ENCODE measurements at regions not wholly inside any gene's neighbourhood (a gene's known extent, or its start where the extent isn't known, plus 50 kb on each side); places are given as distances from the start of the nearest gene placed in this dataset.
"Not testable (repeated sequence)": the region's sequence is repeated elsewhere in the genome, so short reads cannot be mapped to it uniquely, and the experiment has no call there.

DNA sequence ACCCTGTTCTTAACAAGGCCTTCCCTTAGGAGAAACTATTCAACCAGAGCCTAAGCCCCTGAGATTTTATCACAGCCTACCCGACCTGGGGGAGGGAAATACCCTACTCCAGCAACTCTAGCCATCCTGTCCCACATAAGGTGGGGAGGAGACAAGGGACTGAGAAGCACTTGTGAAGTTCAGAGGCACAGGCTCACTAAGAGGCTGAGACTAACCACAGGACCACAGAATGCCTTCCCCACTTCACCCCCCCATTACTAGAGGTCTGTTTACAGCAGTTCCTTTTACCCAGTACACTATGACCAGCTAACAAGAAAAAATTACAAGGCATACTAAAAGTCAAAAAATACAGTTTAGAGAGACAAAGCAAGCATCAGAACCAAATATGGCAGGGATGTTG lies 86.8 kb downstream of the TEX35 start:
- H3K4me3 ChIP-seq, result no peak overlapping the region
- no peak overlapping the region for H3K27ac ChIP-seq

DNA sequence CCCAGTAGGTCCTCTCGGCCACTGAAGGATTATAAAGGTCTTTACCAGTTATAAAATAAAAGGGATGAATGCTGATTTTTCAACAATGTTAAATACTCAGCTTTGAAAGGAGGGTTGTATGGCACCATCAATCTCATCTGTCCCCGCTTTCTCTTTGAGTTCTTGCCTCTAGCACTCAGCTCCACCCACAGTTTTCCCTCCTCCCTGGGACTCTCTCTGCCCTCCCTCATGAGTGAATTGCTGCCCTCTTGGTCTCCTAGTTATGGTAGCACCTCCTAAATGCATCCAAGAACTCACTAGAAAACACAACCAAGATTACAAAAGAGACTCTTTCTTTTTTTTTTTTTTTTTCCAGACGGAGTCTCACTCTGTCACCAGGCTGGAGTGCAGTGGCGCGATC lies 91.0 kb downstream of the TEX35 start:
- Histone ChIP-seq H3K4me3 (no peak overlapping the region), H3K27ac (peak overlapping the region in 1 of 21 experiments; percentile 61)

DNA sequence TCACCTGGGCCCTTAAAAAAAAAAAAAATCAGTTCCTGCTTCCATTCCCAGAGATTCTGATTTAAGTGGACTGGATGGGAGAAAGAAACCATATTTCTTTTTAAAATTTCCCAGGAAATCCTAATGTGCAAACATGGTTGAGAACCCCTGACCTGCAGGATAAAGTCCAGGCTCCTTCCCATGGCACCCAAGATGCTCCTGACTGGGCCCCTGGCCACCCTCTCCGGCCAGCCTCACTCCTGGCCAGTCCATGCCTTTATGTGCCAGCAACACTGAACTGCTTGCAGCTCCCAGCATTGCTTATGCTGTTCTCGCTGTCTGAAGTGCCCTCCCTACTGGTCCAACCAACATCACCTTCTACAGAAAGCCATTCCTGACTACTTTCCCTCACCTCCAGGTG lies 93.9 kb downstream of the TEX35 start:
- H3K4me3 ChIP-seq, result no peak overlapping the region
- H3K27ac ChIP-seq, result peak overlapping the region in 1 of 21 experiments; percentile 72

DNA sequence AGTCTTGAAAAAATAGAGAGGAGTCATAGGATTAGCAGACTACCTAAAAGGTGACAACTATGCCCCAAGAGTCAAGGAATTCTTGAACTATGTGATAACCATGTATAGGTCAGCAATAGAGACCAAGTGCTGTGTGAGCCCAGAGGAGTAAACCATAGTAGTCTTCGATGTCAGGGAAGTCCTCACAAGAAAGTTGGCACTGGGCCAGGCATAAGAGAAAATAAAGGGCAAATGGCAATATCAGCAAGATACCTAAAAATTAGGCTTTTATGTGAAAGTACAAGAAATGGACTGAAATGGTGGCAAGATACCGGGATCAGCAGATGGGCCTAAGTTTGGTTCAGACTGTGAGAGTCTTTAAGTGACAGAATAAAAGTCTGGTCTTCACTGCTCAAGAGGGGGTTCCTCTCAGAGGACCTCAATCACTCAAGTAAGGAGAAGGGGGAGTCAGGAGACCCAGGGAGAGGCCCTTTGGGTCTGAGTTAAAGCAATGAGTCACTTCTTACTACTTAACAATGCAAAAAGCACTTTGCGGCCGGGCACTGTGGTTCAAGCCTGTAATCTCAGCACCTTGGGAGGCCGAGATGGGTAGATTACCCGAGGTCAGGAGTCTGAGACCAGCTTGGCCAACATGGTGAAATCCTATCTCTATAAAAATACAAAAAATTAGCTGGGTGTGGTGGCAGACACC lies 95.0 kb downstream of the TEX35 start:
- no peak overlapping the region for H3K4me3 ChIP-seq
- peak overlapping the region in 7 of 21 experiments; percentile 15 to 72 (median 42) for H3K27ac ChIP-seq

DNA sequence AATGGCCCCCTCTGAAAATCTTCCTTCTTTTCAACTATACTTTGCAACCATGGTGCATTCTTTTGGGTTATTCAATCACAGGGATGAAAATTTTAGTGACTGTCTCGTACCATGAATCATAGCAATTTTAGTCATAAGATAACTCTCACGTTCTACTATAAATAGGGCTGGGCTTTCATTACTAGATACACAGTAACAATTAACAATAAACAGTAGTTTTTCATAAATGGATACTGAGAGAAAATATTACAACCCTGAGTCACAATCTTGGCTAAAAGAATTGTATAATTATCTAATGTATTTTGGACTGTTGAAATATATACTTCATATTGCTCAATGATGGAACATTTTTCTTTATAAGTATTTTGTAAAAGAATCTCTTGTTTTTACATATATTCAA lies 96.1 kb downstream of the TEX35 start:
- Histone ChIP-seq H3K27ac (peak overlapping the region in 9 of 21 experiments; percentile 2 to 72 (median 33)), H3K4me3 (no peak overlapping the region)

- H3K4me3 ChIP-seq, result not testable (repeated sequence)
- H3K27ac ChIP-seq, result peak overlapping the region in 1 of 21 experiments; percentile 18
Observed at GRCh38 chr1:178610690-178611410, 97.9 kb downstream of the TEX35 start.

GRCh38 chr1:178612261-178612660 lies 99.4 kb downstream of the TEX35 start:
- no peak overlapping the region for H3K4me3 ChIP-seq
- H3K27ac ChIP-seq, result peak overlapping the region in 2 of 21 experiments; percentile 23 to 36

GRCh38 chr1:178613271-178613945 lies 100.5 kb downstream of the TEX35 start:
- Histone ChIP-seq H3K27ac (peak overlapping the region in 1 of 21 experiments; percentile 2), H3K4me3 (no peak overlapping the region)

- H3K27ac ChIP-seq, result no peak overlapping the region
- no peak overlapping the region for H3K4me3 ChIP-seq
Observed at GRCh38 chr1:178614286-178614685, 101.4 kb downstream of the TEX35 start.

- no peak overlapping the region for H3K27ac ChIP-seq
- H3K4me3 ChIP-seq, result no peak overlapping the region
Observed at GRCh38 chr1:178619042-178619927, 105.8 kb upstream of the RALGPS2 start.

DNA sequence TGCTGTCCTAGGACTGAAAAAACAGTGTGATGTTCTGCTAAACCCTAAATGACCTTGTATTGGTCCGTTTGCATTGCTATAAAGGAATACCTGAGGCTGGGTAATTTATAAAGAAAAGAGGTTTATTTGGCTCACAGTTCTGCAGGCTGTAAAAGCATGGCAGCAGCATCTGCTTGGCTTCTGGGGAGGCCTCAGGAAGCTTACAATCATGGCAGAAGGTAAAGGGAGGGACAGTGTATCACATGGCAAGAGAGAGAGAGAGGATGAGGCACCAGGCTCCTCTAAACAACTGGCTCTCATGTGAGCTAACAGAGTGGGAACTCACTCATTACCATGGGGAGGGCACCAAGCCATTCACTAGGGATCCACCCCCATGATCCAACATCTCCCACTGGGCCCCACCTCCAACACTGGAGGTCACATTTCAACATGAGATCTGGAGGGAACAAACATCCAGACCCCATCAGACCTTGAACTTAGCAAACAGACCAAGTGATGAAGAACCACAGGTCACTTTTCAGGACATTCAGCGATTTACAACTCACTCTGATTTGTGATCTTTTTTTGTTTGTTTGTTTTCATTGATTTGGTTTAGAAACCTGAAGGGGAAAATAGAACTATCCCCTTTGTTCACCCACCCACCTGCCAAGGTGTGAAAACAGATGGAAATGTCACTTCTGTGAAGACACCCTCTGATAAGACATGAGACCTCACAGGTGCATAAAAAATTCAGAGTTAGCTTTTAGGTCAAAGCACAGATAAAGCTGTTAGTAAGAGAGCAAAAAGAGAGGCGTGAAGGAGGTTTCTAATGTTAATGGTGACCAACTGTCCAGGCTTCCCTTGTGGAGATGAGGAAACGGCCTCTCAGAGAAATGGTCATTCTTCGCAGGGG lies 104.2 kb upstream of the RALGPS2 start:
- Histone ChIP-seq H3K4me3 (no peak overlapping the region), H3K27ac (no peak overlapping the region)

DNA sequence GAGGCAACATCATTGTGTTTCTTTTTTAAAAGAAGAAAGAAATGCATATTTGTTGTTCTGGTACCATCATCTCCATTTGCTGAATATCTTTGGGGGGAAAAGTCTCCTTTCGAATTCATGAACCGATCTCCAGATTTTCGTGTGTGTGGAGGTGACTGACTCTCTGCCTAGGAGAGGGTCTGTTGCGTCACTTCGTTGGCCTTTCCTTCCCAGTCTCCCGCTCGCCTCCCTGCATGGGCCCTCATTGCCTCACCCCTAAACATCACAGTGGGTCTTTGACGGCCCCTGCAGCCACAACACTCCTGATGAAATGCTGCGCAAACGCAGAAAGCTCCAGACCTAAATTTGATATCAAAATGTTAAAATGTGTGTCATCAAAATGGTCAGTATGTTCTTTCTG lies 103.2 kb upstream of the RALGPS2 start:
- Histone ChIP-seq H3K27ac (no peak overlapping the region), H3K4me3 (no peak overlapping the region)

- Histone ChIP-seq H3K4me3 (no peak overlapping the region), H3K27ac (no peak overlapping the region)
Observed at GRCh38 chr1:178625695-178626094, 99.3 kb upstream of the RALGPS2 start.

DNA sequence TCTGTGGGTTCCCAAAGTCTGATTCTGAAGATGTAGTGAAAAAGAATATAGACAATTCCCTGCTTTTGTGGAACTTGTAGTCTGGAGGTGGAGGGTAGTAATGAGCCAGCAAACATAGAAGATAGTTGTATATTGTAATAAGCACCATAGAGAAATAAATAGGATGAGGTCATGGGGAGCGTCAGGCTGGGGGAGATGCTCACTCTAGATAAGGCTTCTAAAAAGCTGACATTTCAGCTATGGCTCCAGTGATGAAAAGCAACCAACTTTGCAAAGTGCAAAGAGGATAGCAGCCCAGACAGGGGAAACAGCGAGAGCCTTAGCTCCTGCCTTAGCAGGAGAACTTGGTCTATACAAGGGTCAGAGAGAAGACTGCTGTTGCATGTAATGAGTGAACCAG lies 98.0 kb upstream of the RALGPS2 start:
- H3K4me3 ChIP-seq, result no peak overlapping the region
- H3K27ac ChIP-seq, result no peak overlapping the region

DNA sequence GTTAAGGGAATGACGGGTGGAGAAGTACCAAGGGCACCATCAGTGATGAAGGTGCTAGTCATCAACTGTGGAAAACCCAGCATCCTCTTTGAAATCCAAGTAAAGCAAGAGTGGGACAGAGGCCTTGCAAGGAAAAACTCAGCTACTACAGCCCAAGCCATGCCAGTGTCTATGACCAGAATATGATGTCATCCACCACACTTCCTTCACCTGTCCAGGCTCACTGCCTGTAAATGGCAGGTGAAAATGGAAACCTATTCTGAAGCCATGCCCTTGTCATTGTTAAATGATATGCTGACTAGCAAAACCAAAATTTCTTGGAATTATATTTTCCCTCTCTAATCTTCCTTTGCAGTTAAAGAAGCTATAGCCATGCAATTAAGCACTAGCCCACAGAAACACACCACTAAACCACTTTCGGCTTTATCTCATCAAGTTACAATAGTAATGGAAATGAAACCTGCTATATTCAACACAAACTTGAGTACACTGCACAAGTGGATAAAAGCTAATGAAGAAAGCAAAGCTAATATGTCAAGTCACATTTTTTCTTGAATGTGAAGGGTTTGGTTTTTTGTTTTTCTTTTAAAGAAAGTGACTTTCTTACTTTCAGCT lies 96.3 kb upstream of the RALGPS2 start:
- Histone ChIP-seq H3K27ac (peak overlapping the region in 1 of 21 experiments; percentile 45), H3K4me3 (no peak overlapping the region)

DNA sequence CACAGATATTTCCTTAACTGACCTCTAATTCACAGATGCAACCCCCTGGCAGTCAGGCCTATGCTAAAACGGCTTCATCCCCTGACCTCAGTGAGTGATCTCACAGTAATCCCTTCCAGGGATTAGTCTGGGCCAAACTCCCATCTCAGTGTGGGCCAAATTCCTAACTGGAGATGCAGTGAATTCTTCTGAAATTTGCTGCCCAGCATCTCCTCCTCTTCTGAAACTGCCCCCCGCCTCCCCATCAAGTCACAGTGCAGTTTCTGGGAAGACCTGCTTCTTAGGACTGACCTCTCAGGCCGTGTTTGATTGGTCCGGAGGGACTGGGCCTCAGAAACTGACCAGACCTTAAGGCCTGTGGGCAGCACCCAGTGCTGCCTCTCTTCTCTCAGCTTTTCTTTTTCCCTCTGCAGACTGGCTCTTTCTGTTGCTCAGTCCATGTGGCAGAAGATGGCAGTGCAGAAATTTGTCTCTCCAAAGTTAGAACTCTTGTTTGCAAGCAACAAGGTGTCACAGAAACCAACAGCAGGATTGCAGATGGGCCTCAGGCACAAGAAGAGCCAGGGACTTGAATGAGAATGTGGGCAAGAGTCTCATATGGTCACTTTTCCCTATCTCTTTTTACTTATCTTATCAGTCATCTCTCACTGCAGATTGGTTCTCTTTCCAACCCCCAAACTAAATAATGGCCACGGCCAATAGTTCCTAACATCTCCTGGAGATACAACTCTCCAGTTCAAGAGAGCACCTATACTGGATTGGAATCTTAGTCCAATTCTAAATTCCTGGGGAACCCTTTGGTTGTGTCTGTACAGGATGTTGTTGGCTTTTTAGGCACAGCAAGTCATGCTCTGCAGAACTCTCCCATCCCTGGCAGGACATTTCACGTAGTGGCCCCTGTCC lies 95.5 kb upstream of the RALGPS2 start:
- Histone ChIP-seq H3K4me3 (no peak overlapping the region), H3K27ac (peak overlapping the region in 6 of 21 experiments; percentile 35 to 64 (median 41))

GRCh38 chr1:178630417-178630816 lies 94.6 kb upstream of the RALGPS2 start:
- no peak overlapping the region for H3K4me3 ChIP-seq
- H3K27ac ChIP-seq, result no peak overlapping the region
